GM19397 (cell line): ENCODE measurements at regions not wholly inside any gene's neighbourhood (a gene's known extent, or its start where the extent isn't known, plus 50 kb on each side); places are given as distances from the start of the nearest gene placed in this dataset.

Experiments used
- ATAC-seq: cut with Tn5 transposase; IDR thresholded peaks from one replicate; pipeline ENCODE4 v1.9.1; 2021; ENCODE audit warnings: mild to moderate bottlenecking, moderate library complexity; ENCODE audit not compliant: unreplicated experiment

GRCh38 chr9:14433351-14434157 lies 119.6 kb upstream of the NFIB start:
- ATAC-seq = no peak

- ATAC-seq = no peak
Measured at GRCh38 chr9:14432666-14433350, 118.9 kb upstream of the NFIB start.

GRCh38 chr9:14428781-14429230 lies 114.9 kb upstream of the NFIB start:
- no peak for ATAC-seq

- no peak for ATAC-seq
Measured at GRCh38 chr9:14427419-14427818, 113.5 kb upstream of the NFIB start.

- no peak for ATAC-seq
Measured at GRCh38 chr9:14424983-14425382, 111.0 kb upstream of the NFIB start.

GRCh38 chr9:14424289-14424688 lies 110.3 kb upstream of the NFIB start:
- ATAC-seq = no peak

GRCh38 chr9:14423815-14424261 lies 109.9 kb upstream of the NFIB start:
- ATAC-seq = no peak

GRCh38 chr9:14421291-14421690 lies 107.3 kb upstream of the NFIB start:
- no peak for ATAC-seq

- ATAC-seq = no peak
Measured at GRCh38 chr9:14418941-14419937, 105.3 kb upstream of the NFIB start.

GRCh38 chr9:14418301-14418940 lies 104.5 kb upstream of the NFIB start:
- no peak for ATAC-seq

- no peak for ATAC-seq
Measured at GRCh38 chr9:14417237-14417636, 103.3 kb upstream of the NFIB start.

GRCh38 chr9:14415947-14416346 lies 102.0 kb upstream of the NFIB start:
- no peak for ATAC-seq

GRCh38 chr9:14413812-14414211 lies 99.9 kb upstream of the NFIB start:
- ATAC-seq = no peak

GRCh38 chr9:14412775-14413174 lies 98.8 kb upstream of the NFIB start:
- no peak for ATAC-seq

GRCh38 chr9:14406463-14406862 lies 92.5 kb upstream of the NFIB start:
- no peak for ATAC-seq

- no peak for ATAC-seq
Measured at GRCh38 chr9:14405176-14405706, 91.3 kb upstream of the NFIB start.

- no peak for ATAC-seq
Measured at GRCh38 chr9:14403081-14403480, 89.1 kb upstream of the NFIB start.

- no peak for ATAC-seq
Measured at GRCh38 chr9:14402583-14402982, 88.6 kb upstream of the NFIB start.

GRCh38 chr9:14401911-14402310 lies 88.0 kb upstream of the NFIB start:
- no peak for ATAC-seq

GRCh38 chr9:14400658-14400995 lies 86.7 kb upstream of the NFIB start:
- no peak for ATAC-seq
